Smooth muscle cell (in vitro differentiated cells): ENCODE measurements at regions not wholly inside any gene's neighbourhood (a gene's known extent, or its start where the extent isn't known, plus 50 kb on each side); places are given as distances from the start of the nearest gene placed in this dataset.

Source experiments
- DNase-seq: peaks from one replicate; lab custom pipeline; 2025; ENCODE audit not compliant: unreplicated experiment; lab: John Stamatoyannopoulos, UW
- H2AFZ ChIP-seq: fragments of 200-600 bp; sonication (generic); 2 replicates; pipeline ENCODE4 v1.6.0; 2016; ENCODE audit warnings: antibody characterized with exemption, low read depth, mild to moderate bottlenecking
- H3F3A ChIP-seq: fragments of 200-600 bp; sonication (generic); 2 replicates; pipeline ENCODE4 v1.6.0; 2017; ENCODE audit warnings: antibody characterized with exemption, low read depth
- H3K27ac ChIP-seq: fragments of 200-600 bp; sonication (generic); 2 replicates; pipeline ENCODE4 v1.5.1; 2016; ENCODE audit warnings: low read depth, mild to moderate bottlenecking
- H3K27me3 ChIP-seq: fragments of 200-600 bp; sonication (generic); 2 replicates; pipeline ENCODE4 v1.6.1; 2016; ENCODE audit warnings: low read depth, mild to moderate bottlenecking
- H3K36me3 ChIP-seq: fragments of 200-600 bp; sonication (generic); 2 replicates; pipeline ENCODE4 v1.5.1; 2016; ENCODE audit warnings: low read depth
- H3K4me1 ChIP-seq: fragments of 200-600 bp; sonication (generic); 2 replicates; pipeline ENCODE4 v1.5.1; 2016; ENCODE audit warnings: low read depth
- H3K4me2 ChIP-seq: fragments of 200-600 bp; sonication (generic); 2 replicates; pipeline ENCODE4 v1.6.0; 2016; ENCODE audit warnings: mild to moderate bottlenecking
- H3K4me3 ChIP-seq: fragments of 200-600 bp; sonication (generic); 2 replicates; pipeline ENCODE4 v1.5.1; 2016; ENCODE audit warnings: mild to moderate bottlenecking
- H3K79me2 ChIP-seq: fragments of 200-600 bp; sonication (generic); 2 replicates; pipeline ENCODE4 v1.6.0; 2016; ENCODE audit warnings: low read depth, mild to moderate bottlenecking
- H3K9ac ChIP-seq: fragments of 200-600 bp; sonication (generic); 2 replicates; pipeline ENCODE4 v1.6.0; 2016; ENCODE audit warnings: low read depth
- H3K9me3 ChIP-seq: fragments of 200-600 bp; sonication (generic); replicated peaks from 2 replicates; pipeline ENCODE4 v1.5.1; 2016; ENCODE audit warnings: low read depth
- H4K20me1 ChIP-seq: fragments of 200-600 bp; sonication (generic); 2 replicates; pipeline ENCODE4 v1.6.0; 2016; ENCODE audit warnings: low read depth
- CTCF ChIP-seq: fragments of 200-600 bp; sonication (generic); IDR thresholded peaks from 2 replicates; pipeline ENCODE4 v1.5.1; 2017; ENCODE audit warnings: borderline replicate concordance, mild to moderate bottlenecking, antibody characterized with exemption; ENCODE audit not compliant: insufficient read depth, poor library complexity, severe bottlenecking
- WGBS: methylation state at CpG from one replicate; pipeline ENCODE4 v1.1.7; 2016; ENCODE audit warnings: low lambda C conversion rate; 5-methylcytosine and 5-hydroxymethylcytosine counted together

DNA sequence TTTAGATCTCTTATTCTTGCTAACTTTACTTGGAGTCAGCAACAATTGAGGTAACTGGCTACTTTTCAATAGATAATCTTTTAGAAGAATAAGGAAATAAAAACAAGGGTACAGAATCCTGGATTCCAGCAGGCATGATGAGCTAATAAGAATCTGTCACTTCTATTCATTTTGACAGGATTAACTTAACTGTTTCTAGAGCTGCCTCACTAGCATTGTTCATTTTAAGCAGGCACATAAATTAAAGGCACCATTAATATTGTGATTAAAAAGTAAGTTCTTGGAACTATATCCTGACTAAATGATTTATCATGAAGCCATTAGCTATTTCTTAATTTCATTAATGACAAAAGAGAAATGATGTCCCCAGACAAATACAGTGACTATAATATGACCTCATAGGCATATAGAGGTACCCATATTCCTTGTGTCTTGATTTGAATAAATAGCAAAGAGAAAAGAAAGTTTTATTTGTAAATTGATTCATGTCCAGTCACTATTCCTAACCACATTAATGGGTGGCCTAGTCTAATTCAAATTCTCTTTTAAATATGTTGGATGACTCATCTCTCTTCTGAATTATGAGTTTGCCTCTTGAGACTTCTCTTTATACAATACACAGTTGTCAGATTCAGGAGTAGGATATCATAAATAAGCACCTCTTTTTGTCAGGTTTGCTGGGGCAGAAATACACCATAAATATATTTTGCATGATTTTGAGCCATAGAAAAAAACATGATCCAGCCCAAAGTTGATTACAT lies 343.0 kb downstream of the SLITRK2 start:
- no peaks in the 10 kb centered on the region for H3K9me3 ChIP-seq
- no peak for DNase-seq
- TF ChIP-seq CTCF = no peak

GRCh38 chrX:146173742-146174141 lies 356.1 kb downstream of the SLITRK2 start:
- Histone ChIP-seq H3K9me3 (no peaks in the 10 kb centered on the region), H3K27ac (no peak overlapping the region), H3K9ac (no peak overlapping the region), H4K20me1 (no peaks in the 10 kb centered on the region), H3K27me3 (no peaks in the 10 kb centered on the region), H3K4me1 (no peaks in the 10 kb centered on the region), H3K79me2 (no peaks in the 10 kb centered on the region), H2AFZ (no peak overlapping the region), H3K4me2 (no peak overlapping the region), H3K36me3 (no peaks in the 10 kb centered on the region), H3K4me3 (no peak overlapping the region), H3F3A (no peaks in the 10 kb centered on the region)
- 82% methylated on average over 4 of the region's 4 CpGs for WGBS
- no peak for TF ChIP-seq CTCF
- no peak for DNase-seq

More for the DNA sequence above, 343.0 kb downstream of the SLITRK2 start:
- Histone ChIP-seq H3K9ac (no peak overlapping the region), H3K27me3 (no peaks in the 10 kb centered on the region), H3K4me3 (no peak overlapping the region), H3F3A (no peaks in the 10 kb centered on the region), H3K4me1 (no peaks in the 10 kb centered on the region), H4K20me1 (no peaks in the 10 kb centered on the region), H3K27ac (no peak overlapping the region), H3K79me2 (no peaks in the 10 kb centered on the region), H3K36me3 (no peaks in the 10 kb centered on the region), H3K4me2 (no peak overlapping the region), H2AFZ (no peak overlapping the region)

- Histone ChIP-seq H3K9ac (no peak overlapping the region), H3K9me3 (no peaks in the 10 kb centered on the region), H3K27me3 (no peaks in the 10 kb centered on the region), H3K27ac (no peak overlapping the region), H3F3A (no peaks in the 10 kb centered on the region), H3K4me2 (no peak overlapping the region), H2AFZ (no peak overlapping the region), H3K79me2 (no peaks in the 10 kb centered on the region), H3K36me3 (no peaks in the 10 kb centered on the region), H3K4me3 (no peak overlapping the region), H4K20me1 (no peaks in the 10 kb centered on the region), H3K4me1 (no peaks in the 10 kb centered on the region)
- 72% methylated on average over 4 of the region's 4 CpGs for WGBS
- no peak for DNase-seq
- TF ChIP-seq CTCF = no peak
These were observed 364.2 kb downstream of the SLITRK2 start for GRCh38 chrX:146181858-146182257.

DNA sequence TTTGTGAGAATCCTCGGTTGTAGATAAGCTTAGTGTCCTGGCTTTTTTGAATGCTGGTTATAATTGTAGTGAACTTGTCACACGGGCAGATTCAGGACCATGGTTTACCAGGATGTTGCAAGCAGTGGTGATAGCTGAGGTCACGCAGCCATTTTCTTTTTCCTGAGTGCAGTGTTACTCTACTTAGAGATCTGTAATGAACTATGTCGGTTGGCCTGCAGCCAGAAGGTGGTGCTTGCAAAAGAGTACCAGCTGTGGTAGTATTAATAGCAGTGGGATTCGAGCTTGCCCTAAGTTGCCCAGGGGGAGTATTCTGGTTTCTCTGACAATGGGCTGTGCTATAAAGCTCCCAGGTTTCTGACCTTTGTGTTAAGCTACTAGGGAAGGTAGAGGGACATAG lies 368.9 kb downstream of the SLITRK2 start:
- Histone ChIP-seq H3K27me3 (no peaks in the 10 kb centered on the region), H3K9me3 (no peaks in the 10 kb centered on the region), H3K36me3 (no peaks in the 10 kb centered on the region), H3K9ac (no peak overlapping the region), H2AFZ (no peak overlapping the region), H3K4me1 (no peaks in the 10 kb centered on the region), H3K4me2 (no peak overlapping the region), H4K20me1 (no peaks in the 10 kb centered on the region), H3K79me2 (no peaks in the 10 kb centered on the region), H3F3A (no peaks in the 10 kb centered on the region), H3K27ac (no peak overlapping the region), H3K4me3 (no peak overlapping the region)
- 71% methylated on average over 5 of the region's 5 CpGs for WGBS
- no peak for TF ChIP-seq CTCF
- no peak for DNase-seq
